ENCODE measurements at regions not wholly inside any gene's neighbourhood (a gene's known extent, or its start where the extent isn't known, plus 50 kb on each side); places are given as distances from the start of the nearest gene placed in this dataset.

- peaks cover 11% of the 10 kb centered on the region for H3K27me3 ChIP-seq
- no peak for TF ChIP-seq CTCF (IDR thresholded peaks at IDR 0.05)
- H3K4me3 ChIP-seq (ENCODE audit: low read depth in 1 of 2, low read length in 1 of 2), result no peak overlapping the region
- no peaks in the 10 kb centered on the region for H3K4me1 ChIP-seq (ENCODE audit: control insufficient read depth in 1 of 2, insufficient read depth in 1 of 2, low read depth in 1 of 2, low read length in 1 of 2)
- no peak overlapping the region for H3K27ac ChIP-seq
- H3K9me3 ChIP-seq, result no peaks in the 10 kb centered on the region
- H3K36me3 ChIP-seq, result no peaks in the 10 kb centered on the region
These were observed 77.9 kb upstream of the TOX2 start for GRCh38 chr20:43836790-43837189.

GRCh38 chr20:43835944-43836508 is 78.6 kb upstream of the TOX2 start:
- no peaks in the 10 kb centered on the region for H3K36me3 ChIP-seq
- H3K27ac ChIP-seq, result no peak overlapping the region
- no peak overlapping the region for H3K4me3 ChIP-seq (ENCODE audit: low read depth in 1 of 2, low read length in 1 of 2)
- H3K4me1 ChIP-seq (ENCODE audit: control insufficient read depth in 1 of 2, insufficient read depth in 1 of 2, low read depth in 1 of 2, low read length in 1 of 2), result no peaks in the 10 kb centered on the region
- H3K9me3 ChIP-seq, result no peaks in the 10 kb centered on the region
- H3K27me3 ChIP-seq, result peaks cover 11% of the 10 kb centered on the region
- TF ChIP-seq CTCF (IDR thresholded peaks at IDR 0.05), result no peak

- H3K27me3 ChIP-seq, result peaks cover 17% of the 10 kb centered on the region
- TF ChIP-seq CTCF (IDR thresholded peaks at IDR 0.05), result no peak
- H3K36me3 ChIP-seq, result no peaks in the 10 kb centered on the region
- H3K27ac ChIP-seq, result no peak overlapping the region
- no peak overlapping the region for H3K4me3 ChIP-seq (ENCODE audit: low read depth in 1 of 2, low read length in 1 of 2)
- H3K4me1 ChIP-seq (ENCODE audit: control insufficient read depth in 1 of 2, insufficient read depth in 1 of 2, low read depth in 1 of 2, low read length in 1 of 2), result no peaks in the 10 kb centered on the region
- H3K9me3 ChIP-seq, result no peaks in the 10 kb centered on the region
These were observed 80.9 kb upstream of the TOX2 start for GRCh38 chr20:43833511-43834395.

- H3K9me3 ChIP-seq, result no peaks in the 10 kb centered on the region
- no peak for TF ChIP-seq CTCF (IDR thresholded peaks at IDR 0.05)
- H3K27ac ChIP-seq, result no peak overlapping the region
- H3K4me1 ChIP-seq (ENCODE audit: control insufficient read depth in 1 of 2, insufficient read depth in 1 of 2, low read depth in 1 of 2, low read length in 1 of 2), result no peaks in the 10 kb centered on the region
- H3K4me3 ChIP-seq (ENCODE audit: low read depth in 1 of 2, low read length in 1 of 2), result no peak overlapping the region
- H3K36me3 ChIP-seq, result no peaks in the 10 kb centered on the region
- peaks cover 24% of the 10 kb centered on the region for H3K27me3 ChIP-seq
These were observed 81.7 kb upstream of the TOX2 start for GRCh38 chr20:43832961-43833360.

- Histone ChIP-seq H3K9me3 (no peaks in the 10 kb centered on the region), H3K36me3 (no peaks in the 10 kb centered on the region), H3K4me1 (ENCODE audit: control insufficient read depth in 1 of 2, insufficient read depth in 1 of 2, low read depth in 1 of 2, low read length in 1 of 2) (no peaks in the 10 kb centered on the region), H3K27me3 (peaks cover 31% of the 10 kb centered on the region), H3K27ac (no peak overlapping the region), H3K4me3 (ENCODE audit: low read depth in 1 of 2, low read length in 1 of 2) (no peak overlapping the region)
- TF ChIP-seq CTCF (IDR thresholded peaks at IDR 0.05), result no peak
These were observed 82.4 kb upstream of the TOX2 start for GRCh38 chr20:43832096-43832816.

All from neutrophil (primary cell).